CD14-positive monocyte (primary cell): ENCODE measurements at regions not wholly inside any gene's neighbourhood (a gene's known extent, or its start where the extent isn't known, plus 50 kb on each side); places are given as distances from the start of the nearest gene placed in this dataset.

Source experiments
- DNase-seq, 3 donors: peaks; one replicate each; pipeline ENCODE4 v3.0.0-alpha.2; 2011 to 2022
- H2AFZ ChIP-seq: 2 replicates; pipeline ENCODE4 v1.6.0; 2012; ENCODE audit warnings: mild to moderate bottlenecking, low read depth, low read length, inconsistent platforms; ENCODE audit not compliant: insufficient read depth, poor library complexity, severe bottlenecking
- H3K27ac ChIP-seq, 2 donors: 1 replicate in 1 of 2; 2 replicates in 1 of 2; pipeline ENCODE4 v1.5.1; 2012 to 2013; ENCODE audit warnings: low read length in 2 of 2, control low read depth in 1 of 2, inconsistent platforms in 1 of 2, low read depth in 1 of 2, mild to moderate bottlenecking in 1 of 2
- H3K27me3 ChIP-seq, 2 donors: one replicate each; pipeline versions ENCODE4 v1.6.0 to v1.6.1; 2011 to 2013; ENCODE audit warnings: low read length in 2 of 2; ENCODE audit not compliant: control insufficient read depth in 2 of 2, insufficient read depth in 2 of 2
- H3K36me3 ChIP-seq, 2 donors: replicated peaks in 1 of 2; 1 replicate in 1 of 2; 2 replicates in 1 of 2; pipeline versions ENCODE4 v1.5.1 to v1.6.1; 2012 to 2013; ENCODE audit warnings: low read length in 2 of 2, control low read depth in 1 of 2, inconsistent platforms in 1 of 2, mild to moderate bottlenecking in 1 of 2; ENCODE audit not compliant: insufficient read depth in 2 of 2, control insufficient read depth in 1 of 2
- H3K4me1 ChIP-seq, 2 donors: 1 replicate in 1 of 2; 2 replicates in 1 of 2; pipeline versions ENCODE4 v1.5.1 to v1.6.1; 2012 to 2013; ENCODE audit warnings: low read length in 2 of 2, control low read depth in 1 of 2, inconsistent platforms in 1 of 2, mild to moderate bottlenecking in 1 of 2, moderate library complexity in 1 of 2; ENCODE audit not compliant: insufficient read depth in 2 of 2, control insufficient read depth in 1 of 2
- H3K4me2 ChIP-seq: replicated peaks from 2 replicates; pipeline ENCODE3; 2012; ENCODE audit warnings: low read length, moderate library complexity, mild to moderate bottlenecking; ENCODE audit not compliant: poor library complexity, severe bottlenecking; ENCODE audit errors: extremely low read depth
- H3K4me3 ChIP-seq, 3 experiments: fragments of 200-600 bp in 1 of 3; sonication (generic) in 1 of 3; replicated peaks in 1 of 3; 1 replicate in 2 of 3; 2 replicates in 1 of 3; pipeline ENCODE4 v1.5.1; 2011 to 2013; ENCODE audit warnings: low read length in 3 of 3, mild to moderate bottlenecking in 3 of 3, control low read depth in 2 of 3, low read depth in 2 of 3, inconsistent platforms in 1 of 3, moderate library complexity in 1 of 3
- H3K79me2 ChIP-seq: 2 replicates; pipeline ENCODE4 v1.6.0; 2012; ENCODE audit warnings: mild to moderate bottlenecking, control low read depth, inconsistent platforms, low read length, moderate library complexity; ENCODE audit not compliant: insufficient read depth
- H3K9ac ChIP-seq: 2 replicates; pipeline ENCODE4 v1.6.0; 2017; ENCODE audit warnings: low read length, mild to moderate bottlenecking; ENCODE audit not compliant: insufficient read depth, poor library complexity, severe bottlenecking
- H3K9me3 ChIP-seq, 2 donors: replicated peaks in 1 of 2; 1 replicate in 1 of 2; 2 replicates in 1 of 2; pipeline versions ENCODE4 v1.5.1 to v1.6.1; 2012 to 2013; ENCODE audit warnings: low read length in 2 of 2, control low read depth in 1 of 2; ENCODE audit not compliant: control insufficient read depth in 1 of 2, insufficient read depth in 1 of 2
- H4K20me1 ChIP-seq: 2 replicates; pipeline ENCODE4 v1.6.0; 2012; ENCODE audit warnings: mild to moderate bottlenecking, low read length, control low read depth, moderate library complexity; ENCODE audit not compliant: insufficient read depth
- H3K27ac Mint-ChIP-seq, 7 donors: one replicate each; pipeline ENCODE4 v1.8.0; 2020; ENCODE audit warnings: mild to moderate bottlenecking in 7 of 7, mixed read lengths in 7 of 7, moderate library complexity in 6 of 7, inconsistent platforms in 2 of 7
- H3K27me3 Mint-ChIP-seq, 3 donors: one replicate each; pipeline ENCODE4 v1.8.0; 2021 to 2022; ENCODE audit warnings: low read depth in 3 of 3, mild to moderate bottlenecking in 3 of 3, mixed read lengths in 3 of 3, moderate library complexity in 3 of 3, inconsistent platforms in 1 of 3
- H3K36me3 Mint-ChIP-seq, 2 donors: one replicate each; pipeline ENCODE4 v1.8.0; 2020; ENCODE audit warnings: mixed read lengths in 2 of 2, inconsistent platforms in 1 of 2, mild to moderate bottlenecking in 1 of 2
- H3K4me1 Mint-ChIP-seq: one replicate; pipeline ENCODE4 v1.8.0; 2020; ENCODE audit warnings: mild to moderate bottlenecking, mixed read lengths
- H3K4me3 Mint-ChIP-seq, 2 donors: one replicate each; pipeline ENCODE4 v1.8.0; 2020; ENCODE audit warnings: mild to moderate bottlenecking in 2 of 2, mixed read lengths in 2 of 2, moderate library complexity in 1 of 2
- H3K9me3 Mint-ChIP-seq, 7 donors: one replicate each; pipeline ENCODE4 v1.8.0; 2020 to 2022; ENCODE audit warnings: mixed read lengths in 7 of 7, mild to moderate bottlenecking in 6 of 7, moderate library complexity in 6 of 7, inconsistent platforms in 2 of 7
- WGBS: methylation state at CpG from one replicate; pipeline ENCODE4 v1.1.5; 2013; ENCODE audit warnings: missing lambda C conversion rate; ENCODE audit not compliant: insufficient coverage; 5-methylcytosine and 5-hydroxymethylcytosine counted together
- intact Hi-C, 2 donors: fragments of 100-400 bp; cut with micrococcal nuclease; formaldehyde crosslinking; loops; one replicate each; pipeline versions ENCODE4 v1.15.0 to v1.15.1; 2023
- TF ChIP-seq, protein P1 (sequence below): fragments of 200-600 bp; IDR thresholded peaks from one replicate; pipeline ENCODE4 v1.8.0; 2022; ENCODE audit warnings: antibody characterized with exemption, mild to moderate bottlenecking

DNA sequence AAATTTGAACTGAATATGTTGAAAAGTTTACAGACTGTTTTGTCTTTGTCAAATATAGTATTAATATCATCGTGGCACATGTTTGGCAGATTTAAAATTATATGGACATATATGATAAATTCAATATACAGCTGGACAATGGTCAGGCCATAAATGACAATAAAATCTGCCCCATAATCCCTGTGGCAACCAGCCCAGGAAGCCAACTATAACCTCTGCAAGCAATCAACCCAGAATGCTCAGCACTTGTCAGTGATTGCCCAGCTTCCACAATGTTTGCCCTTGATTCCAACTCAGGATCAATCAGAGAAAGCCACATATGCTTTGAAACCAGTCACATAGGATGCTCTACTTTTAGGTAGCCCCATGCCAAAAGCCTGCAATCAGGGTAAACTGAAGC lies 671.9 kb downstream of the SUCLG1 start:
- H4K20me1 ChIP-seq = no peaks in the 10 kb centered on the region
- Mint-ChIP-seq H3K4me1 (no peaks in the 10 kb centered on the region), H3K27me3 (peaks cover 0 to 3% (median 0%) of the 10 kb centered on the region in 3 donors), H3K27ac (no peak overlapping the region), H3K36me3 (no peaks in the 10 kb centered on the region), H3K9me3 (peaks cover 0 to 5% (median 2%) of the 10 kb centered on the region in 7 donors), H3K4me3 (no peak overlapping the region)
- TF ChIP-seq, protein P1, sequence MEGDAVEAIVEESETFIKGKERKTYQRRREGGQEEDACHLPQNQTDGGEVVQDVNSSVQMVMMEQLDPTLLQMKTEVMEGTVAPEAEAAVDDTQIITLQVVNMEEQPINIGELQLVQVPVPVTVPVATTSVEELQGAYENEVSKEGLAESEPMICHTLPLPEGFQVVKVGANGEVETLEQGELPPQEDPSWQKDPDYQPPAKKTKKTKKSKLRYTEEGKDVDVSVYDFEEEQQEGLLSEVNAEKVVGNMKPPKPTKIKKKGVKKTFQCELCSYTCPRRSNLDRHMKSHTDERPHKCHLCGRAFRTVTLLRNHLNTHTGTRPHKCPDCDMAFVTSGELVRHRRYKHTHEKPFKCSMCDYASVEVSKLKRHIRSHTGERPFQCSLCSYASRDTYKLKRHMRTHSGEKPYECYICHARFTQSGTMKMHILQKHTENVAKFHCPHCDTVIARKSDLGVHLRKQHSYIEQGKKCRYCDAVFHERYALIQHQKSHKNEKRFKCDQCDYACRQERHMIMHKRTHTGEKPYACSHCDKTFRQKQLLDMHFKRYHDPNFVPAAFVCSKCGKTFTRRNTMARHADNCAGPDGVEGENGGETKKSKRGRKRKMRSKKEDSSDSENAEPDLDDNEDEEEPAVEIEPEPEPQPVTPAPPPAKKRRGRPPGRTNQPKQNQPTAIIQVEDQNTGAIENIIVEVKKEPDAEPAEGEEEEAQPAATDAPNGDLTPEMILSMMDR = no peak
- H3K9me3 ChIP-seq = no peaks in the 10 kb centered on the region
- no peak overlapping the region for H3K9ac ChIP-seq
- H3K79me2 ChIP-seq = no peaks in the 10 kb centered on the region
- no peak for DNase-seq
- H3K36me3 ChIP-seq = no peaks in the 10 kb centered on the region
- intact Hi-C loops = no loop called here
- no peak overlapping the region for H2AFZ ChIP-seq
- H3K27me3 ChIP-seq = no peaks in the 10 kb centered on the region
- H3K27ac ChIP-seq = no peak overlapping the region
- no peak overlapping the region for H3K4me3 ChIP-seq
- H3K4me1 ChIP-seq = no peaks in the 10 kb centered on the region
- no peak overlapping the region for H3K4me2 ChIP-seq
- WGBS = no CpG with 5 or more reads among the region's 1 CpG

DNA sequence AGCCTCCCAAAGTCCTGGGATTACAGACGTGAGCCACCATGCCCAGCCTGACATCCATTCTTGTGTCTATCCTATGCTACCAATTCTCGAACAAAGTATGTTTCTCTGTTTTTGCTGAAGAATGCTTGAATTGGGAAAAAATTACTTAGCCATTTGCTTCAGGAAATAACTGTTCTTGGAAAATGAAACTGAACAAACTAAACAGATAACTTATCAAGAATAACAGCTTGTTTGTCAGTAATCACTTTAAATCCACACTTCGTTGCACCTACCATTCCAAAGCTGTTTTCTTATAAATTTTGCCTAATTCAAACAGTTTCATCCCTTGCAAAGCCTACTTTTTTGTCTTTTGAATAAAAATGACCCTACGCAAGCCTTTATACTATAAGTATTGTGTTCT lies 672.9 kb downstream of the SUCLG1 start:
- H3K4me3 Mint-ChIP-seq = no peak overlapping the region

More for the DNA sequence above, 672.9 kb downstream of the SUCLG1 start:
- H3K4me1 Mint-ChIP-seq = no peaks in the 10 kb centered on the region
- Histone ChIP-seq H3K4me3 (no peak overlapping the region), H3K79me2 (no peaks in the 10 kb centered on the region), H3K27ac (no peak overlapping the region), H3K36me3 (no peaks in the 10 kb centered on the region), H4K20me1 (no peaks in the 10 kb centered on the region), H3K9ac (no peak overlapping the region), H3K9me3 (no peaks in the 10 kb centered on the region), H2AFZ (no peak overlapping the region), H3K4me2 (no peak overlapping the region), H3K4me1 (no peaks in the 10 kb centered on the region), H3K27me3 (no peaks in the 10 kb centered on the region)
- WGBS = no CpG with 5 or more reads among the region's 4 CpGs
- no peak for DNase-seq
- H3K9me3 Mint-ChIP-seq = peaks cover 0 to 5% (median 2%) of the 10 kb centered on the region in 7 donors
- TF ChIP-seq, protein P1 = no peak
- intact Hi-C loops = no loop called here
- no peaks in the 10 kb centered on the region for H3K36me3 Mint-ChIP-seq
- peaks cover 0 to 5% (median 0%) of the 10 kb centered on the region in 3 donors for H3K27me3 Mint-ChIP-seq
- no peak overlapping the region for H3K27ac Mint-ChIP-seq
